ENCODE measurements at regions not wholly inside any gene's neighbourhood (a gene's known extent, or its start where the extent isn't known, plus 50 kb on each side); places are given as distances from the start of the nearest gene placed in this dataset.

DNA sequence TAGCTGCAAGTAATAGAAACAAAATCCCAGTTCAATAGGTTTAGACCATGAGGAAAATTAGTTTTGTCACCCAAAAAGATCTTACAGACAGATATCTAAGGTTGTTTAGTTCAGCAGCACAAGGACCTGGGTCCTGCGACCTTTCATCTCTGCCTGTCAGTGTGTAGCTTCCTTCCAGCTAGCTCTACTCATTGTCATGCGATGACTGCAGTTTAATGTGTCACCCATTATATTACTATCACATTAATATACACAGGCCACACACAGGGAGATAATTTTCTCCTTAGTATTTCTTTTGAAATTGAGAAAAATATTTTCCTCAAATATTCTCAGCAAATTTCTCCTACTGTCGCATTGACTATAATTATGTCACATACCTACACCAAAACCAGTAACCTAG is 232.1 kb upstream of the ARSJ start:
- H3K4me1 ChIP-seq = no peaks in the 10 kb centered on the region
- H3K27ac ChIP-seq = no peak overlapping the region
- 94 to 95% methylated on average over 3 of the region's 3 CpGs for WGBS, 2 donors
- no peaks in the 10 kb centered on the region for H3K27me3 ChIP-seq
- H3K36me3 ChIP-seq = no peaks in the 10 kb centered on the region
- H3K9me3 ChIP-seq = peaks cover 0 to 3% (median 0%) of the 10 kb centered on the region in 4 donors
- TF ChIP-seq, protein P1, sequence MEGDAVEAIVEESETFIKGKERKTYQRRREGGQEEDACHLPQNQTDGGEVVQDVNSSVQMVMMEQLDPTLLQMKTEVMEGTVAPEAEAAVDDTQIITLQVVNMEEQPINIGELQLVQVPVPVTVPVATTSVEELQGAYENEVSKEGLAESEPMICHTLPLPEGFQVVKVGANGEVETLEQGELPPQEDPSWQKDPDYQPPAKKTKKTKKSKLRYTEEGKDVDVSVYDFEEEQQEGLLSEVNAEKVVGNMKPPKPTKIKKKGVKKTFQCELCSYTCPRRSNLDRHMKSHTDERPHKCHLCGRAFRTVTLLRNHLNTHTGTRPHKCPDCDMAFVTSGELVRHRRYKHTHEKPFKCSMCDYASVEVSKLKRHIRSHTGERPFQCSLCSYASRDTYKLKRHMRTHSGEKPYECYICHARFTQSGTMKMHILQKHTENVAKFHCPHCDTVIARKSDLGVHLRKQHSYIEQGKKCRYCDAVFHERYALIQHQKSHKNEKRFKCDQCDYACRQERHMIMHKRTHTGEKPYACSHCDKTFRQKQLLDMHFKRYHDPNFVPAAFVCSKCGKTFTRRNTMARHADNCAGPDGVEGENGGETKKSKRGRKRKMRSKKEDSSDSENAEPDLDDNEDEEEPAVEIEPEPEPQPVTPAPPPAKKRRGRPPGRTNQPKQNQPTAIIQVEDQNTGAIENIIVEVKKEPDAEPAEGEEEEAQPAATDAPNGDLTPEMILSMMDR (IDR thresholded peaks at IDR 0.05) = no peak
- TF ChIP-seq EP300 (IDR thresholded peaks at IDR 0.05) (no peak), POLR2A (IDR thresholded peaks at IDR 0.05) (no peak)
- no peak for DNase-seq (ENCODE audit: low spot score in 2 of 2)
- H3K4me3 ChIP-seq = no peak overlapping the region

DNA sequence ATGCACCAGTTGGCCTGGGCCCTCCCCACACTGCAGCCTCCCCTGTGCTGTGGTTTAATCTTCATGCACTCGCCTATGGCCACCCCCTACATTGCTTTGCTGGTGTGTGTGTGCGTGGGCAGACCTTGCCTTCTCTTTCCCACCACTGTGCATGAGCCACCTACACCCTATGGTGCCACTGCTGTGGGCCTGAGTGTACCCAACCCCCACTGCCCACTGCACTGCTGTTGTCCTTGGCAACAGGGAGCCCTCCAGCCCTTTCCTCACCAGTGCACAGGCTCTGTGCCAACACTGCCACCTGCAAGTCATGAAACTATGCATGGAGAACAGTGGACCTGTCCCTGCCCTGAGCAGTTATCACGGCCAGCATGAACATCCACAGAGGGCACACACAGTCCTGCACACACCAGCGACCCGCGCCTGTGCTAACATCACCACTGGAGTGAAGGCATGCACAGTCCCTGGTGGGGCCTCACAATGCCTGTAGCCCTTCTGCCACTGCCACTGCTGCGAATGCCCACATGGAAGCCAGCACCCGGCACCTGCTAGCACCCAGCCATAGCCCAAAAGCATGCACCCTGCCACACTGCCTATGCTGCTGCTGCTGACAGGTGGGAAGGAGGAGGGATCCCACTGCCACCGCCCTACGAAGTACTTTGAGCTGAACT is 237.8 kb upstream of the ARSJ start:
- Histone ChIP-seq H3K4me3 (no peak overlapping the region), H3K27ac (no peak overlapping the region), H3K27me3 (no peaks in the 10 kb centered on the region), H3K4me1 (no peaks in the 10 kb centered on the region), H3K36me3 (no peaks in the 10 kb centered on the region), H3K9me3 (peaks cover 0 to 3% (median 0%) of the 10 kb centered on the region in 4 donors)
- no peak for DNase-seq (ENCODE audit: low spot score in 2 of 2)
- TF ChIP-seq, protein P1 (IDR thresholded peaks at IDR 0.05) = no peak
- no peak for TF ChIP-seq POLR2A (IDR thresholded peaks at IDR 0.05)
- no peak for TF ChIP-seq EP300 (IDR thresholded peaks at IDR 0.05)
- WGBS, 2 donors = 91 to 98% methylated on average over 9 of the region's 10 CpGs

- no peaks in the 10 kb centered on the region for H3K36me3 ChIP-seq
Measured at GRCh38 chr4:114223580-114223979, 244.1 kb upstream of the ARSJ start.

GRCh38 chr4:114225436-114225835 is 246.0 kb upstream of the ARSJ start:
- no peak for TF ChIP-seq EP300 (IDR thresholded peaks at IDR 0.05)
- TF ChIP-seq, protein P1 (IDR thresholded peaks at IDR 0.05) = no peak
- TF ChIP-seq POLR2A (IDR thresholded peaks at IDR 0.05) = no peak
- Histone ChIP-seq H3K36me3 (no peaks in the 10 kb centered on the region), H3K27ac (no peak overlapping the region), H3K9me3 (no peaks in the 10 kb centered on the region), H3K27me3 (no peaks in the 10 kb centered on the region), H3K4me1 (no peaks in the 10 kb centered on the region), H3K4me3 (no peak overlapping the region)
- no peak for DNase-seq (ENCODE audit: low spot score in 2 of 2)
- WGBS, 2 donors = 42 to 48% methylated on average over 2 of the region's 2 CpGs

More at GRCh38 chr4:114223580-114223979, 244.1 kb upstream of the ARSJ start:
- TF ChIP-seq, protein P1 (IDR thresholded peaks at IDR 0.05) = no peak
- no peak for TF ChIP-seq POLR2A (IDR thresholded peaks at IDR 0.05)
- no peak for TF ChIP-seq EP300 (IDR thresholded peaks at IDR 0.05)
- WGBS, 2 donors = 62 to 67% methylated on average over 1 of the region's 1 CpG
- Histone ChIP-seq H3K9me3 (no peaks in the 10 kb centered on the region), H3K27me3 (no peaks in the 10 kb centered on the region), H3K4me3 (no peak overlapping the region), H3K4me1 (no peaks in the 10 kb centered on the region), H3K27ac (no peak overlapping the region)
- no peak for DNase-seq (ENCODE audit: low spot score in 2 of 2)

DNA sequence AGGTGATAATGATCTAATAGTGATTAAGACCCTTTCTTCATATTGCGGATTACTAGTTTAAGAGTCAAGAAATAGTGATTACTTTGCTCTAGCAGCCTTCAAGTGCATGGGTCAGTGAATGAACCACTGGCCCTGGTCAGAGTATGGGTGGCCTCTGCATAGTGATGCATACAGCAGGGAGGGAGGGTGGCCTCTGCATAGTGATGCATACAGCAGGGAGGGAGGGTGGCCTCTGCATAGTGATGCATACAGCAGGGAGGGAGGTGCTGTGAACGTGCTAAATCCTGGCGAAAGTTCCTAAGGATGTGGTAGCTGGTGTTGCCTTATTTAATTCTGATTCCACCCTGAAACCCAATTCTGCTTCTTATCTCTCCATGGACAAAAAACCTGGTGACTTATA is 246.7 kb upstream of the ARSJ start:
- Histone ChIP-seq H3K4me1 (no peaks in the 10 kb centered on the region), H3K9me3 (no peaks in the 10 kb centered on the region), H3K36me3 (no peaks in the 10 kb centered on the region), H3K27me3 (no peaks in the 10 kb centered on the region), H3K27ac (no peak overlapping the region), H3K4me3 (no peak overlapping the region)
- WGBS, 2 donors = 58 to 59% methylated on average over 3 of the region's 3 CpGs
- TF ChIP-seq EP300 (IDR thresholded peaks at IDR 0.05) (no peak), POLR2A (IDR thresholded peaks at IDR 0.05) (no peak)
- TF ChIP-seq, protein P1 (IDR thresholded peaks at IDR 0.05) = no peak
- DNase-seq (ENCODE audit: low spot score in 2 of 2) = no peak
